HCT116 (cell line): ENCODE measurements at regions not wholly inside any gene's neighbourhood (a gene's known extent, or its start where the extent isn't known, plus 50 kb on each side); places are given as distances from the start of the nearest gene placed in this dataset.

ENCODE experiments used
- ATAC-seq: fragments of 200-7000 bp; cut with Tn5 transposase; 2 replicates; pipeline ENCODE4 v1.9.1; 2020; ENCODE audit warnings: mild to moderate bottlenecking, moderate library complexity
- BruUV-seq: library from RNA; stranded (reverse); fragments of 400-500 nt; replicated peaks from 2 replicates; lab custom pipeline; 2021; lab: Mats Ljungman, UMichigan
- CTCF ChIA-PET: fragments of 300-600 bp; sonication (Branson Sonifier 250); formaldehyde crosslinking; loops from one replicate; lab custom pipeline; 2021; ENCODE audit warnings: antibody characterized with exemption; lab: Charles Lee
- POLR2A ChIA-PET: fragments of 300-600, 350-600 bp; sonication (Branson Sonifier 250); formaldehyde crosslinking; loops from one replicate; lab custom pipeline; 2021; ENCODE audit warnings: antibody characterized with exemption; lab: Charles Lee
- RAD21 ChIA-PET, 2 experiments: fragments of 300-600 bp; sonication (Branson Sonifier 250); formaldehyde crosslinking; loops; one replicate each; lab custom pipeline; 2023; ENCODE audit warnings: low total read pairs in 2 of 2; ENCODE audit not compliant: uncharacterized antibody in 2 of 2, unreplicated experiment in 2 of 2, low non-redundant PET in 1 of 2; lab: Charles Lee
- DNase-seq: peaks from one replicate; pipeline ENCODE4 v3.0.0-alpha.2; 2010; ENCODE audit warnings: low read depth, low spot score
- H2AFZ ChIP-seq: fragments of 200-600 bp; shearing (Covaris generic), sonication (generic); 2 replicates; pipeline ENCODE4 v1.6.1; 2017; ENCODE audit warnings: low read depth, mixed run types, mixed read lengths, antibody characterized with exemption, low read length; ENCODE audit not compliant: poor library complexity, severe bottlenecking
- H3K27ac ChIP-seq: 2 replicates; pipeline ENCODE4 v1.5.1; 2012; ENCODE audit warnings: low read depth, low read length
- H3K27me3 ChIP-seq: fragments of 200-600 bp; sonication (generic); 2 replicates; pipeline ENCODE4 v1.6.1; 2016; ENCODE audit warnings: mixed run types, low read length, mixed read lengths; ENCODE audit not compliant: insufficient read depth
- H3K36me3 ChIP-seq, 2 experiments: fragments of 200-500 bp in 1 of 2; fragments of 200-600 bp in 1 of 2; sonication (Bioruptor generic) in 1 of 2; sonication (generic) in 1 of 2; 2 replicates each; pipeline versions ENCODE4 v1.5.1 to v1.6.1; 2014 to 2016; ENCODE audit warnings: low read length in 2 of 2, inconsistent platforms in 1 of 2, mixed read lengths in 1 of 2, mixed run types in 1 of 2; ENCODE audit not compliant: insufficient read depth in 2 of 2, control insufficient read depth in 1 of 2
- H3K4me1 ChIP-seq, 2 experiments: fragments of 200-600 bp in 1 of 2; sonication (generic) in 1 of 2; 2 replicates each; pipeline versions ENCODE4 v1.5.1 to v1.6.1; 2012 to 2017; ENCODE audit warnings: low read length in 2 of 2, inconsistent platforms in 1 of 2, mild to moderate bottlenecking in 1 of 2, mixed read lengths in 1 of 2, mixed run types in 1 of 2, moderate library complexity in 1 of 2; ENCODE audit not compliant: insufficient read depth in 2 of 2, control insufficient read depth in 1 of 2
- H3K4me2 ChIP-seq: fragments of 200-600 bp; sonication (generic); 2 replicates; pipeline ENCODE4 v1.6.1; 2017; ENCODE audit warnings: mixed run types, low read length, mixed read lengths
- H3K4me3 ChIP-seq, 2 experiments: fragments of 200-600 bp in 1 of 2; sonication (generic) in 1 of 2; replicated peaks in 1 of 2; 2 replicates each; pipeline ENCODE4 v1.5.1; 2011 to 2016; ENCODE audit warnings: low read length in 2 of 2, control low read depth in 1 of 2, low read depth in 1 of 2, mild to moderate bottlenecking in 1 of 2, mixed read lengths in 1 of 2, mixed run types in 1 of 2
- H3K79me2 ChIP-seq: fragments of 200-600 bp; sonication (generic); 2 replicates; pipeline ENCODE4 v1.6.1; 2017; ENCODE audit warnings: mild to moderate bottlenecking, mixed run types, low read length, moderate library complexity, mixed read lengths; ENCODE audit not compliant: insufficient read depth
- H3K9ac ChIP-seq: fragments of 200-600 bp; sonication (generic); 2 replicates; pipeline ENCODE4 v1.6.1; 2016; ENCODE audit warnings: low read length, mixed read lengths
- H3K9me2 ChIP-seq: fragments of 200-600 bp; sonication (generic), shearing (Covaris generic); 2 replicates; pipeline ENCODE4 v1.6.1; 2017; ENCODE audit warnings: mixed run types, mild to moderate bottlenecking, moderate library complexity; ENCODE audit not compliant: insufficient read depth
- H3K9me3 ChIP-seq, 2 experiments: fragments of 200-500 bp in 1 of 2; fragments of 200-600 bp in 1 of 2; sonication (Bioruptor generic) in 1 of 2; sonication (generic) in 1 of 2; 2 replicates each; pipeline ENCODE4 v1.6.1; 2014 to 2017; ENCODE audit warnings: low read length in 2 of 2, mixed read lengths in 2 of 2, inconsistent platforms in 1 of 2, low read depth in 1 of 2, mild to moderate bottlenecking in 1 of 2, mixed run types in 1 of 2, moderate library complexity in 1 of 2; ENCODE audit not compliant: control insufficient read depth in 1 of 2, insufficient read depth in 1 of 2
- H4K20me1 ChIP-seq: fragments of 200-600 bp; sonication (generic), shearing (Covaris generic); 2 replicates; pipeline ENCODE4 v1.6.1; 2017; ENCODE audit warnings: mixed run types, mild to moderate bottlenecking, moderate library complexity; ENCODE audit not compliant: insufficient read depth
- EGR1 ChIP-seq: IDR thresholded peaks from 2 replicates; pipeline ENCODE4 v1.6.1; 2012; ENCODE audit warnings: low read depth
- POLR2AphosphoS5 ChIP-seq: IDR thresholded peaks from 2 replicates; pipeline ENCODE4 v1.6.1; 2011; ENCODE audit warnings: mild to moderate bottlenecking, low read depth, low read length, moderate library complexity
- REST ChIP-seq: IDR thresholded peaks from 2 replicates; pipeline ENCODE4 v1.6.1; 2012; ENCODE audit warnings: low read depth
- SP1 ChIP-seq: IDR thresholded peaks from 2 replicates; pipeline ENCODE4 v1.6.1; 2012; ENCODE audit warnings: low read depth
- SRF ChIP-seq: IDR thresholded peaks from 2 replicates; pipeline ENCODE4 v1.6.1; 2012; ENCODE audit warnings: low read depth
- YY1 ChIP-seq: IDR thresholded peaks from 2 replicates; pipeline ENCODE4 v1.6.1; 2011; ENCODE audit warnings: low read length, low read depth, moderate library complexity, mild to moderate bottlenecking; ENCODE audit not compliant: insufficient replicate concordance; ENCODE audit errors: extremely low read depth
- ZNF274 ChIP-seq: fragments of 200-500 bp; sonication (Bioruptor generic); IDR thresholded peaks from 2 replicates; pipeline ENCODE4 v1.6.1; 2014; ENCODE audit warnings: mild to moderate bottlenecking, low read depth, low read length, inconsistent platforms
- intact Hi-C: fragments of 100-400 bp; cut with micrococcal nuclease; formaldehyde crosslinking; loops from 2 replicates; pipeline ENCODE4 v1.10.0; 2022
- TF ChIP-seq, protein P1 (sequence below): IDR thresholded peaks from 2 replicates; pipeline ENCODE4 v1.6.1; 2012

DNA sequence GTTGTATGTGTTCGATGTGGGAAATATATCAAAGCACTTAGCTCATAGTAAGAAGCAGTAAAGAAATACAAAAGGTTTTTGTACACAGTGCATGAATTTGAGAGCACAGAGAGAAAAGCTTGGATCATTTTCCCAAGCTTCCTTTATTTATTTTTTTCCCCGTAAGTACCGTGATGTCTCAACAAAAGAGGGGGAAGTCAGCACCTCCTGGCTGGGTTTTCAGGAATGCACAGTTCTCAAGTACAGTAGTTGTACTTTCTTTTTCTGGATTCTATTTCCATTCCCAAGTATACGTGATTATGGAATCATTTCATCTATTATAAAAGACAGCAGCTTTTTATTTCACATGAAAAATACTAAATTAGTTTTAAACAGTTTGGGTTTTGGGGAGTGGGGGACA is 171.5 kb upstream of the EDNRA start:
- no peak for DNase-seq
- H3K27me3 ChIP-seq: no peaks in the 10 kb centered on the region
- no TSS peak for BruUV-seq
- ChIA-PET RAD21 (no interaction called here), POLR2A (no interaction called here), CTCF (no interaction called here)
- H3K36me3 ChIP-seq: no peaks in the 10 kb centered on the region
- H3K9me3 ChIP-seq: no peaks in the 10 kb centered on the region
- intact Hi-C loops: no loop called here
- no peak overlapping the region for H3K27ac ChIP-seq
- H3K9ac ChIP-seq: no peak overlapping the region
- TF ChIP-seq YY1 (no peak), ZNF274 (no peak), POLR2AphosphoS5 (no peak), EGR1 (no peak), SRF (no peak), REST (no peak), SP1 (no peak)
- TF ChIP-seq, protein P1, sequence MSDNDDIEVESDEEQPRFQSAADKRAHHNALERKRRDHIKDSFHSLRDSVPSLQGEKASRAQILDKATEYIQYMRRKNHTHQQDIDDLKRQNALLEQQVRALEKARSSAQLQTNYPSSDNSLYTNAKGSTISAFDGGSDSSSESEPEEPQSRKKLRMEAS: no peak
- H4K20me1 ChIP-seq: no peaks in the 10 kb centered on the region
- no peak overlapping the region for H3K4me2 ChIP-seq
- H3K4me3 ChIP-seq: no peak overlapping the region
- ATAC-seq: no peak
- no peaks in the 10 kb centered on the region for H3K9me2 ChIP-seq
- no peaks in the 10 kb centered on the region for H3K79me2 ChIP-seq
- H2AFZ ChIP-seq: no peak overlapping the region
- no peaks in the 10 kb centered on the region for H3K4me1 ChIP-seq
